HG02763 (cell line): ENCODE measurements at regions not wholly inside any gene's neighbourhood (a gene's known extent, or its start where the extent isn't known, plus 50 kb on each side); places are given as distances from the start of the nearest gene placed in this dataset.

Source experiments
- ATAC-seq: cut with Tn5 transposase; IDR thresholded peaks from one replicate; pipeline ENCODE4 v1.9.1; 2021; ENCODE audit warnings: mild to moderate bottlenecking, moderate library complexity; ENCODE audit not compliant: unreplicated experiment

GRCh38 chr21:39124681-39125251 is 58.5 kb downstream of the PSMG1 start:
- ATAC-seq: no peak

GRCh38 chr21:39123375-39123774 is 59.9 kb downstream of the PSMG1 start:
- ATAC-seq: no peak

GRCh38 chr21:39121600-39122355 is 61.5 kb downstream of the PSMG1 start:
- ATAC-seq: no peak

GRCh38 chr21:39120876-39121599 is 62.2 kb downstream of the PSMG1 start:
- no peak for ATAC-seq

- ATAC-seq: no peak
Measured at GRCh38 chr21:39119891-39120290, 63.4 kb downstream of the PSMG1 start.

- no peak for ATAC-seq
Measured at GRCh38 chr21:39118604-39119215, 64.5 kb downstream of the PSMG1 start.

GRCh38 chr21:39118061-39118460 is 65.2 kb downstream of the PSMG1 start:
- ATAC-seq: no peak

- ATAC-seq: no peak
Measured at GRCh38 chr21:39117440-39117970, 65.7 kb downstream of the PSMG1 start.

GRCh38 chr21:39116761-39117439 is 66.4 kb downstream of the PSMG1 start:
- ATAC-seq: no peak

- no peak for ATAC-seq
Measured at GRCh38 chr21:39115576-39116235, 67.5 kb downstream of the PSMG1 start.

GRCh38 chr21:39114871-39115575 is 68.2 kb downstream of the PSMG1 start:
- ATAC-seq: no peak

GRCh38 chr21:39111931-39112550 is 71.2 kb downstream of the PSMG1 start:
- ATAC-seq: no peak

- no peak for ATAC-seq
Measured at GRCh38 chr21:39110431-39110830, 72.8 kb downstream of the PSMG1 start.

- ATAC-seq: no peak
Measured at GRCh38 chr21:39109596-39110210, 73.5 kb downstream of the PSMG1 start.

GRCh38 chr21:39109163-39109530 is 74.1 kb downstream of the PSMG1 start:
- no peak for ATAC-seq

- no peak for ATAC-seq
Measured at GRCh38 chr21:39108291-39109162, 74.7 kb downstream of the PSMG1 start.

GRCh38 chr21:39107739-39108138 is 75.5 kb downstream of the PSMG1 start:
- ATAC-seq: no peak
